Suppressor macrophage treated with lipopolysaccharide for 4 hours (primary cell): ENCODE measurements at regions not wholly inside any gene's neighbourhood (a gene's known extent, or its start where the extent isn't known, plus 50 kb on each side); places are given as distances from the start of the nearest gene placed in this dataset.
"Not testable (repeated sequence)": the region's sequence is repeated elsewhere in the genome, so short reads cannot be mapped to it uniquely, and the experiment has no call there.

Experiments used
- DNase-seq: peaks from one replicate; pipeline ENCODE4 v3.0.0-alpha.2; 2020

DNA sequence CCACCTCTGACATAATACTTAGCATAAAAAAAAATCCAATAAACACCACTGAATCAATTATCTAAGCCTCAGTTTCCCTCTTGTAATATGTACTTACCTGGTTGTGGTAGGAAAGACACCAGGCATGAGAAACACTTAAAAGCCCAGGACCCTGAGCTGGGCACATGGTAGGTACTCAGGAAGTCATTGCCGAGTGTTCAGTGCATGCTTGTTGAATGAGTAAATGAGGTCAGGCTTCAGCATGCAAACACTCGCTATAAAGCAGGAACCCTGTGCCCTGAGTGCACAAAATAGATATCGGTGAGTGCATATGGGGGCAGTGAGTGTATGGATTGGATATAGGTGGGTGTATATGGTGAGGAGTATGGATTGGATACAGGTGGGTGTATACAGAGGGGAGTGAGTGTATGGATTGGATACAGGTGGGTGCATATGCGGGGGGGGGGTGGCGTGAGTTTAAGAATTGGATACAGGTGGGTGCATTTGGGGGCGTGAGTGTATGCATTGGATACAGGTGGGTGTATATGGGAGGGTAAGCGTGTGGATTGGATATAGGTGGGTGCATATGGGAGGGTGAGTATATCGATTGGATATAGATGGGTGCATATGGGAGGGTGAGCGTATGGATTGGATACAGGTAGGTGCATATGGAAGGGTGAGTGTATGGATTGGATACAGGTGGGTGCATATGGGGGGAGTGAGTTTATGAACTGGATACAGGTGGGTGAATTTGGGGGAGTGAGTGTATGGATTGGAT, 194.3 kb upstream of the MSX2 start:
- DNase-seq: no peak

- no peak for DNase-seq
These were observed 192.6 kb upstream of the MSX2 start for GRCh38 chr5:174531782-174532191.

GRCh38 chr5:174532455-174533453, 191.6 kb upstream of the MSX2 start:
- DNase-seq: peak; percentile 94

DNA sequence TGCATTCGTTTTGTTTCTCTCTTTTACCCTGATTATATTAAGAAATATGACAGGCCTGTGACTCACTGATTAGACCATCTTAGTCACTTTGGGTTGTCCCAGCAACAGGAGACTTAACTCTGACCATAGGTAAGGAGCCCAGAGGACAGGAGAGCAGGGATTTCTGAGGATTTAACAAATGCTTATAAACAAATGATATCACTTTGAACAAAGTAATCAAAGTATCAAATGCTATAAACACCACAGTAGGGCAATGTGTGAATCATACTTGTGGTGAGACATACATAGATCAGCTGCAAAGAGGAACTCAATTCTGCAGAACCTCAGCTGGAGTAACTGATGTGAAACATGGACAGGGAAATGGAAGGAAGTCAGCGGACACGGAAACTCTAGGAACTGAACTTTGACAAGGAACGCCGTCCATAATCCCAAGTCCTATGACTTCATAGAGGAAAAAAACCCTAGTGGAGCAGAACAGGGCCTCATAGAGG, 190.6 kb upstream of the MSX2 start:
- peak; percentile 87 for DNase-seq

DNA sequence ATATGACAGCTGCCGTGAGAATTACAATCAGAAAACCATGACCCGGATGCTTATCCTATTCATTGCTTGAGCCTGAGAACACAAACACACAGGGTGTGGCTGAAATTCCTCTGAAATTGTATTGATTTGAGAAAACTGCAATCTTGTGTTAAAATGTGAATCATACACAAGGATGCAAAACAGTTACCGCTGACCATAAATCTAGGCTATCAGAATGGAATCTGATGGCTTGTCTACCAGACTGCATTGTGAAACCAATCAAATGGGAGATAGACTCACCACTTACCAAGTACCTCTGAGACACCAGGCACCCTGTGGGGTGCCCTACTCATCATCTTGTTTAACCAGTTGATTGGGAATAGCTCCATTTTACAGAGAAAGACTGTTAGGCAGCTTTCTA, 188.7 kb upstream of the MSX2 start:
- no peak for DNase-seq

- DNase-seq: not testable (repeated sequence)
These were observed 184.6 kb upstream of the MSX2 start for GRCh38 chr5:174539823-174540222.

- no peak for DNase-seq
These were observed 182.3 kb upstream of the MSX2 start for GRCh38 chr5:174542037-174542436.

GRCh38 chr5:174542471-174542870, 181.9 kb upstream of the MSX2 start:
- DNase-seq: no peak

GRCh38 chr5:174545926-174546325, 178.5 kb upstream of the MSX2 start:
- DNase-seq: no peak

DNA sequence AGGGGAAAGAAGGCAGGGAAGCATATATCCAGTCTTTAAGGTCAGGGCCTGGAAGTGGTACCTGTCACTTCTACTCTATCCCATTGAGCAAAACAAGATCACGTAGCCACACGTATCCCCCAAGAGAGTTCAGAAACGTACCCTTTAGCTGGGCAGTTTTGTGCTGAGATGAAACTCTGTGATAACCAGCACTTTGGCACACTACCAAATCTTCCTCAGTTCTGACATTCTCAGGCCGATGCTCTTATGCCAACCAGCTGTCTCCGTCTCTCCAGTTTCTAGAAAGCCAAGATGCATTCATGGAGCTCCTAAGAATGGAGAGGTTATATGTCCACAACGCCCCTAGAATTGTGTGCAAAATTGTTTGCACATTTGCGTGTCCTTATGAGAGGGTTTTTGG, 176.6 kb upstream of the MSX2 start:
- no peak for DNase-seq

DNA sequence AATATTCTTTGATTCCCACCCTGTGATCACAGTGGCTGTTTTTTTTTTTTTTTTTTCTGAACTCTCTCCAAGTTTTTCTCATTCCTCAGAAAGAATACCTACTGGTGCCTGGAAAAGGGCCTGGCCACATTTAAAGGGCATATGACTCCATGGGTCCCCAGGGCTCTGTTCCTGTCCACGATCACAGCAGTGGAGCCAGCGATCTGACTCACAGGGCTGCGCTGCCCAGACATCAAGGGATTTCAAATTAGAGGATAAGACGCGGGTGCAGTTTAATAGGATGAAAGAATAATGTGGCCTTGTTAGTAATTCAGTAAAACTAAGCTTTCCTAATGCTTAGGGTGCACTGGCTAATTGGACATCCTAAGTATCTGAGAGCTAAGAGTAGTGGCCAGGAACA, 175.1 kb upstream of the MSX2 start:
- DNase-seq: no peak

DNA sequence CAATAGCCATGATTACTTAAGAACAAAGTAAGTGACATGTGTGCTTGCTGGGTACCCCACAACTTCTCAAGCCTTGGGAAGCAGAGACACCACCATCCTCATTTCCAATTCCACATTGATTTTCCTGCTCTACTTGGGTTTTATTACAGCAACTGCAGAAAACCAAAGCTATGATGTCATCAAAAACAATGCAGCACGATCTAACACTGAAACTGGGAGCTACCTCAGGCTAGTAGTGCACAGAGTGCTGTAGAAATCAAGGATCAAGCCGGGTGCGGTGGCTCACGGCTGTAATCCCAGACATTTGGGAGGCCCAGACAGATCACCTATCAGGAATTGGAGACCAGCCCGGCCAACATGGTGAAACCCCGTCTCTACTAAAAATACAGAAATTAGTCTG, 174.4 kb upstream of the MSX2 start:
- DNase-seq: no peak

- DNase-seq: no peak
These were observed 172.0 kb upstream of the MSX2 start for GRCh38 chr5:174552428-174552827.

GRCh38 chr5:174553556-174553955, 170.8 kb upstream of the MSX2 start:
- no peak for DNase-seq

DNA sequence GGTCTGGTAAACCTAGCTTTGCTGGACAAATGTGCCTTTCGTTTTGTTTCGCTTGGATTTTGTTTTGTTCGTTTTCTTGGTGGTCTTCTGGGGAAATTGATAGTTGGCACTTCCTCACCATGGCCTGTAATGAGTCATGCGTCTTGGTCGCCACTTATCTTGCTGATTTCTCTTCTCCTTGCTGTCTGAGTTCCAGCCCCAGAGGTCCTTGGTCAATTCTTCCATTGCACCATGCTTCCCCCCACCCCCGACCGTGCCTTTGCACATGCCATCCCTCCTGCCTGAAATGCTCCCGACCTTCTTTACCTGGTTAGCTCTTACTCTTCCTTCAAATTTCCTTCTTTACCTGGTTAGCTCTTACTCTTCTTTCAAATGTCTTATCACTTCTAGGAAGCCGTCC, 168.7 kb upstream of the MSX2 start:
- DNase-seq: no peak

DNA sequence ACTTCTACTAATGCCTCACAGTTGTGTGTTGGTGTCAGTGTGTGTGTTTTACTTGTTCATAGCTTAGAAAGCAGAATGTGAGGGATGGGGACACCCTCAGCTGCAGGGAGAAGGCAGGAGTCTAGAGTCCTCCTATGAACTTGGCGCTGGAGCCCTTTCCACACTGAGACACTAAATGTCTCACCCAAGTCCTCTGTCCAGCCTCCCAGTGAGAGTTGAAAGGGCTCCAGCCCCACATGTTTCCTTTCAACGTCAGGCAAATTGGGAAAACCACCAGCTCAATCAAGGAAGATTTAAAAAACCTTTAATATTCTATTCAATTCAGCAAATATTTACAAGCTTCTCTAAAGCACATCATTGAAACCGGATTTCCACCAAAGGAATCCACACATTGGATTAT, 167.6 kb upstream of the MSX2 start:
- DNase-seq: no peak

DNA sequence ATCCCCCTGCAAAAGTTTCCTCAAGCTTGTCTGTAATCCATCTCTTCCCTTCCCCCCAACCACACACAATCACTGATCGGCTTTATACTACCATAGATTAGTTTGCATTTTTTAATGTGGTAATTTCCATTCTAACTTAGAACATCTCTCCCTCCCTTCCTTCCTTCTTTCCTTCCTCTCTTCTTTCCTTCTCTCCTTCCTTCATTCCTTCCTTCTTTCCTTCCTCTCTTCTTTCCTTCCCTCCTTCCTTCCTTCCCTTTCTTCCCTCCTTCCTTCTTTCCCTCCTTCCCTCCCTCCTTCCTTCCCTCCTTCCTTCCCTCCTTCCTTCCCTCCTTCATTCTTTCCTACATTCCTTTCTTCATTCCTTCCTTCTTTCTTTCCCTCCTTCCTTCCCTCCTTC, 166.2 kb upstream of the MSX2 start:
- no peak for DNase-seq

- DNase-seq: no peak
These were observed 165.2 kb upstream of the MSX2 start for GRCh38 chr5:174559141-174559540.

DNA sequence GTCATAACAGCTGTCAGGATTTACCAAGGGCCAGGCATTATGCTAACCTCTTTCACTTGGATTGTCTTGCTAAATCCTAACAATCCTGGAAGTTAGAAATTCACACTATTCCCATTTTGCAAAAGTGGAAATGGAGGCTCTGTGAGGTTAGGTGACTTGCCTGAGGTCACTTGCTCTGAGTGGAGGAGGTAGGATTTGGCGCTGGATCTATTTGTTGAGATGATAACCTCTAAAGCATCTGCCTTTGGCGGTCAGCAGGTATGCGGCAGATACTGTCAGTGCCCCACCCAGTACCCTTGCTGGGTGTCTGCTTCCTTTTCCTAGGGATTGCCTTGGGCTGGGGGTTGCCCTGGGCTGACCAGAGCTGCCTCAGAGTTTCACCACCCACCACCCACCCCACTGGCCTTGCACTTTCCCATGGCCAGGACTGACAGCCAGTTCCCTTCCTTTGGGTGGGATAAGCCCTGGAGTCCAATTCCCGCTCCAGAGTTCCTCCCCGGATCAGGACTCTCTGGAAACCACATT, 164.8 kb upstream of the MSX2 start:
- no peak for DNase-seq

GRCh38 chr5:174560861-174561260, 163.5 kb upstream of the MSX2 start:
- DNase-seq: no peak

GRCh38 chr5:174563040-174563439, 161.3 kb upstream of the MSX2 start:
- DNase-seq: not testable (repeated sequence)

- no peak for DNase-seq
These were observed 160.5 kb upstream of the MSX2 start for GRCh38 chr5:174563899-174564298.

DNA sequence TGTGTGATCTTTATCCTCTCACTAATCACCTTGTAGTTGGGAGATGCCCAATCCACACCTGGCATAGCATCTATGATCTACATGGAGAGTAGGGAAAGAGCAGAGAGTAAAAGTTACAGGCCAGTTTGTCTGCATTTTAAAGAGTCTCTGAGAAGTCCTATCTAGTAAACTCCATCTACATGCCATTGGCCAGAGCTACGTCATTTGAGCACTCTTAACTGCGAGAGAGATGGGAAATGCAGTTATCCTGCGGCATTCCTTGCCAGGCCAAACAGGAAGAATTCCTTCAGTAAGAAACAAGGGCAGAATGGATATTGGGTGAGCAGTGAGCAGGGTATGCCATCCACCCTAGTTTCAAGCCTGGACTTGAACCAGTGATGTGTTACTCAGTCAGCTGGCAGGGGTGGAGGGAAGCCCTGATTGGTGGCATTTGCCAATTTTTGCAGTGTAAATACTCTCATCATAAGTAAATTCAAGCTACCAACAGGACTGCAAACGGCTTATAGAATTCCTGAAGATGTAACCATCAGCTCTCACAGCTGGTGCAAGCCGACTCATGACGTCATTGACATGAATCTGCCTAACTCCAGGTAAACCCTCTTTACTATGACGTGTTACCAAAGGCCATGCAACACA, 156.8 kb upstream of the MSX2 start:
- no peak for DNase-seq
